Endothelial cell (in vitro differentiated cells): ENCODE measurements at regions not wholly inside any gene's neighbourhood (a gene's known extent, or its start where the extent isn't known, plus 50 kb on each side); places are given as distances from the start of the nearest gene placed in this dataset.
A peak's percentile ranks its signal among the peaks of the same experiment; 100 is the strongest.
"Not testable (repeated sequence)": the region's sequence is repeated elsewhere in the genome, so short reads cannot be mapped to it uniquely, and the experiment has no call there.

Experiments
- DNase-seq: peaks from one replicate; pipeline ENCODE4 v3.0.0; 2021; ENCODE audit warnings: low spot score
- H3K27ac Mint-ChIP-seq: one replicate; pipeline ENCODE4 v1.8.0; 2021; ENCODE audit warnings: mixed read lengths, inconsistent platforms; ENCODE audit not compliant: unreplicated experiment
- H3K27me3 Mint-ChIP-seq: one replicate; pipeline ENCODE4 v1.8.0; 2021; ENCODE audit warnings: mild to moderate bottlenecking, moderate library complexity, mixed read lengths, inconsistent platforms; ENCODE audit not compliant: unreplicated experiment
- H3K36me3 Mint-ChIP-seq: one replicate; pipeline ENCODE4 v1.8.0; 2021; ENCODE audit warnings: mild to moderate bottlenecking, low read depth, mixed read lengths, inconsistent platforms; ENCODE audit not compliant: unreplicated experiment
- H3K4me1 Mint-ChIP-seq: one replicate; pipeline ENCODE4 v1.8.0; 2021; ENCODE audit warnings: mild to moderate bottlenecking, mixed read lengths, inconsistent platforms; ENCODE audit not compliant: unreplicated experiment
- H3K4me3 Mint-ChIP-seq: one replicate; pipeline ENCODE4 v1.8.0; 2021; ENCODE audit warnings: mild to moderate bottlenecking, mixed read lengths, inconsistent platforms; ENCODE audit not compliant: unreplicated experiment
- H3K9me3 Mint-ChIP-seq: one replicate; pipeline ENCODE4 v1.8.0; 2021; ENCODE audit warnings: mixed read lengths, inconsistent platforms; ENCODE audit not compliant: unreplicated experiment
- CTCF ChIP-seq: fragments of 200-600 bp; sonication (generic); IDR thresholded peaks from one replicate; pipeline ENCODE4 v1.5.0; 2021; ENCODE audit warnings: antibody characterized with exemption; ENCODE audit not compliant: unreplicated experiment

DNA sequence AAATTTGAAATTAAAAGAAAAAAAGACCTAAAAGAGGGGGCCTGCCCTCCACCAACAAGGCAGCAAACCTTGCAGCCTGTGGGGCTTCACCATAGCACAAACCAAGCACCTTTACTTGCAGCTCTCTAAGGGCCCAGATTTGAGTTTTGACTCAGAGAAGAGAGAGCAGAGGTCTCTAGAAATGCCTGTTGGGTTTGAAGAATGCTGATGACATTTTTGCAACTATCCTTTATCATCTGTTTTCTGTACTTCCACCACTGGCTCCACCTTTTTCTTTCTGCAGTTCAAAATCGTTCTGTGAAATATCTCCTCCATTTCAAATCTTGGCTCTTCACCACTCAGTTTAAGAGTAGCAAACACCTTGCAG lies 83.8 kb upstream of the HMGA2 start:
- peaks cover 16% of the 10 kb centered on the region for H3K4me1 Mint-ChIP-seq
- TF ChIP-seq CTCF = no peak
- no peaks in the 10 kb centered on the region for H3K9me3 Mint-ChIP-seq
- H3K36me3 Mint-ChIP-seq = peaks cover 3% of the 10 kb centered on the region
- H3K4me3 Mint-ChIP-seq = peak overlapping the region; percentile 88
- no peak for DNase-seq
- peak overlapping the region; percentile 80 for H3K27ac Mint-ChIP-seq
- H3K27me3 Mint-ChIP-seq = peaks cover 8% of the 10 kb centered on the region

GRCh38 chr12:65740873-65741600 lies 83.2 kb upstream of the HMGA2 start:
- Mint-ChIP-seq H3K4me1 (peaks cover 18% of the 10 kb centered on the region), H3K36me3 (peaks cover 3% of the 10 kb centered on the region), H3K4me3 (peak overlapping the region; percentile 88), H3K9me3 (no peaks in the 10 kb centered on the region), H3K27ac (peak overlapping the region; percentile 80), H3K27me3 (peaks cover 8% of the 10 kb centered on the region)
- TF ChIP-seq CTCF = no peak
- peak; percentile 96 for DNase-seq

GRCh38 chr12:65741656-65742017 lies 82.6 kb upstream of the HMGA2 start:
- Mint-ChIP-seq H3K27ac (peak overlapping the region; percentile 61), H3K36me3 (peaks cover 3% of the 10 kb centered on the region), H3K27me3 (peaks cover 8% of the 10 kb centered on the region), H3K9me3 (no peaks in the 10 kb centered on the region), H3K4me3 (peak overlapping the region; percentile 98), H3K4me1 (peaks cover 23% of the 10 kb centered on the region)
- peak; percentile 47 for DNase-seq
- no peak for TF ChIP-seq CTCF

GRCh38 chr12:65742018-65743010 lies 82.0 kb upstream of the HMGA2 start:
- peak overlapping the region; percentile 77 for H3K27ac Mint-ChIP-seq
- H3K4me3 Mint-ChIP-seq = peak overlapping the region; percentile 98
- H3K36me3 Mint-ChIP-seq = peaks cover 3% of the 10 kb centered on the region

DNA sequence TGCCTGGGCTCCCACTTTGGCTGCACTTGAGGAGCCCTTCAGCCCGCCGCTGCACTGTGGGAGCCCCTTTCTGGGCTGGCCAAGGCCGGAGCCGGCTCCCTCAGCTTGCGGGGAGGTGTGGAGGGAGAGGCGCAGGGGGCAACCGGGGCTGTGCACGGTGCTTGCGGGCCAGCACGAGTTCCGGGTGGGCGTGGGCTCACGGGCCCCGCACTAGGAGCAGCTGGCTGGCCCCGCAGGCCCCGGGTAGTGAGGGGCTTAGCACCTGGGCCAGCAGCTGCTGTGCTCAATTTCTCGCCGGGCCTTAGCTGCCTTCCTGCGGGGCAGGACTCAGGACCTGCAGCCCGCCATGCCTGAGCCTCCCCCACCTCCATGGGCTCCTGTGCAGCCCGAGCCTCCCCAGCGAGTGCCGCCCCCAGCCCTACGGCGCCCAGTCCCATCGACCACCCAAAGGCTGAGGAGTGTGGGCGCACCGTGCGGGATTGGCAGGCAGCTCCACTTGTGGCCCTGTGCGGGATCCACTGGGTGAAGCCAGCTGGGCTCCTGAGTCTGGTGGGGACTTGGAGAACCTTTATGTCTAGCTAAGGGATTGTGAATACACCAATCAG lies 79.9 kb upstream of the HMGA2 start:
- not testable (repeated sequence) for DNase-seq, H3K36me3 Mint-ChIP-seq, H3K27me3 Mint-ChIP-seq, H3K9me3 Mint-ChIP-seq, H3K27ac Mint-ChIP-seq, H3K4me3 Mint-ChIP-seq
- H3K4me1 Mint-ChIP-seq = peaks cover 32% of the 10 kb centered on the region

More at GRCh38 chr12:65742018-65743010, 82.0 kb upstream of the HMGA2 start:
- H3K4me1 Mint-ChIP-seq = peaks cover 27% of the 10 kb centered on the region
- TF ChIP-seq CTCF = peak; percentile 13
- peak; percentile 80 for DNase-seq
- no peaks in the 10 kb centered on the region for H3K9me3 Mint-ChIP-seq
- peaks cover 8% of the 10 kb centered on the region for H3K27me3 Mint-ChIP-seq
